Left lung (tissue), 4 donors: ENCODE measurements at regions not wholly inside any gene's neighbourhood (a gene's known extent, or its start where the extent isn't known, plus 50 kb on each side); places are given as distances from the start of the nearest gene placed in this dataset.

Source experiments
- ATAC-seq: fragments of 200-7000 bp; cut with Tn5 transposase; one replicate; pipeline ENCODE4 v1.9.1; 2020; ENCODE audit warnings: moderate library complexity
- DNase-seq, 4 donors: peaks; one replicate each; pipeline ENCODE4 v3.0.0-alpha.2; 2013 to 2020
- H3K27ac ChIP-seq, 2 donors: fragments of 200-600 bp; sonication (generic) in 1 of 2; one replicate each; pipeline versions ENCODE4 v1.5.0 to v1.8.0; 2020 to 2021
- H3K27me3 ChIP-seq, 2 donors: fragments of 200-600 bp; sonication (generic) in 1 of 2; one replicate each; pipeline versions ENCODE4 v1.5.0 to v1.8.0; 2020 to 2021
- H3K36me3 ChIP-seq, 2 donors: fragments of 200-600 bp; sonication (generic) in 1 of 2; one replicate each; pipeline versions ENCODE4 v1.5.0 to v1.8.0; 2020 to 2021
- H3K4me1 ChIP-seq, 2 donors: fragments of 200-600 bp; one replicate each; pipeline ENCODE4 v1.8.0; 2021
- H3K4me3 ChIP-seq, 2 donors: fragments of 200-600 bp; sonication (generic) in 1 of 2; one replicate each; pipeline versions ENCODE4 v1.5.0 to v1.8.0; 2020 to 2021; ENCODE audit warnings: mild to moderate bottlenecking in 1 of 2
- H3K9me3 ChIP-seq, 2 donors: fragments of 200-600 bp; sonication (generic) in 1 of 2; one replicate each; pipeline versions ENCODE4 v1.5.0 to v1.8.0; 2020 to 2021
- intact Hi-C, 2 donors: fragments of 100-400 bp; cut with DNase I; formaldehyde crosslinking; loops; one replicate each; pipeline versions ENCODE4 v1.11.2 to v1.14.2; 2022
- TF ChIP-seq, protein P1 (sequence below), 2 donors: fragments of 200-600 bp; sonication (generic) in 1 of 2; IDR thresholded peaks; one replicate each; pipeline versions ENCODE4 v1.5.0 to v1.8.0; 2021; ENCODE audit warnings: antibody characterized with exemption in 2 of 2
- donor health status: DM: no; HTN: yes; CAD: no.
- donor health status: DM: no; HTN: no; CAD: no.

DNA sequence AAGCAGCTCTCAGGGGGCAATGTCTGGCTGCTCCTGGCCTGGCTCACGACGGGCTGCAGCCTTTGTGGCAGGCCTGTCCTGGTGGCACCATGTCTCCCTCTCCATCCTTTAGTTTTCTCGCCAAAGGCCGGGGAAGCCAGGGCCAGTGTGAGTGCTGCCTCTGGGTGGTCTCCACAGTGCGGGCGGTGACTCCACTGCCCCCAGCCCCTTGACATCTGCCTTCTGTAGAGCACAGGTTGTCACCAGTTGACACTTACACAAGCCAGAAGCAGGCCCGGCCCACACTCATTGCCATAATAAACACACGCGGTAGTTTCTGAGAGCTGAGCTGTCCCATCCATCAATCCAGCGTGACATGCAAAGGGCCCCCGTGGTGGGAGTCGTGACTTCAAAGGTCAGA is 219.5 kb downstream of the TFAP2C start:
- intact Hi-C loops, result no loop called here
- DNase-seq, result no peak
- ATAC-seq, result no peak
- H3K4me3 ChIP-seq, result no peak overlapping the region
- TF ChIP-seq, protein P1, sequence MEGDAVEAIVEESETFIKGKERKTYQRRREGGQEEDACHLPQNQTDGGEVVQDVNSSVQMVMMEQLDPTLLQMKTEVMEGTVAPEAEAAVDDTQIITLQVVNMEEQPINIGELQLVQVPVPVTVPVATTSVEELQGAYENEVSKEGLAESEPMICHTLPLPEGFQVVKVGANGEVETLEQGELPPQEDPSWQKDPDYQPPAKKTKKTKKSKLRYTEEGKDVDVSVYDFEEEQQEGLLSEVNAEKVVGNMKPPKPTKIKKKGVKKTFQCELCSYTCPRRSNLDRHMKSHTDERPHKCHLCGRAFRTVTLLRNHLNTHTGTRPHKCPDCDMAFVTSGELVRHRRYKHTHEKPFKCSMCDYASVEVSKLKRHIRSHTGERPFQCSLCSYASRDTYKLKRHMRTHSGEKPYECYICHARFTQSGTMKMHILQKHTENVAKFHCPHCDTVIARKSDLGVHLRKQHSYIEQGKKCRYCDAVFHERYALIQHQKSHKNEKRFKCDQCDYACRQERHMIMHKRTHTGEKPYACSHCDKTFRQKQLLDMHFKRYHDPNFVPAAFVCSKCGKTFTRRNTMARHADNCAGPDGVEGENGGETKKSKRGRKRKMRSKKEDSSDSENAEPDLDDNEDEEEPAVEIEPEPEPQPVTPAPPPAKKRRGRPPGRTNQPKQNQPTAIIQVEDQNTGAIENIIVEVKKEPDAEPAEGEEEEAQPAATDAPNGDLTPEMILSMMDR (IDR thresholded peaks at IDR 0.05), result no peak
- no peaks in the 10 kb centered on the region for H3K4me1 ChIP-seq
- H3K27me3 ChIP-seq, result peaks cover 0 to 12% of the 10 kb centered on the region in 2 donors
- no peaks in the 10 kb centered on the region for H3K36me3 ChIP-seq
- no peak overlapping the region for H3K27ac ChIP-seq
- no peaks in the 10 kb centered on the region for H3K9me3 ChIP-seq

DNA sequence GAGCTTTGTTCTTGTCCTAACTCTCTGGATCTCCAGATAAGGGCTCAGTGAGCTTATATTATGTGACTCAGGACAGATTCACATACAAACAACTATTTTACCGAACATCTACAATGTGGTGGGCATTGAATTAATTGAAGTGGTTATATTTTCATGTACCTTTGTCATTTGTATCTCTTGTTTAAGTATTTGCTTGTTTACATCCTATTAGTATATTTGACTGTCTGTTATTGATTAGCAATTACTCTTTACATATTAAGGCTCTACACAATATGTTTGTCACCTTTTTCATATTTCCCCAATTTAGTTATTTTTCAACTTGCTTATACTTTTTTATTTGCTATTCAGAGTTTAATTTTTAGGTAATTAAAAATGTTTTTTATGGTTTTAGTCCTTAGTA is 222.4 kb downstream of the TFAP2C start:
- no peaks in the 10 kb centered on the region for H3K36me3 ChIP-seq
- no peak overlapping the region for H3K27ac ChIP-seq
- ATAC-seq, result no peak
- TF ChIP-seq, protein P1 (IDR thresholded peaks at IDR 0.05), result no peak
- peaks cover 0 to 5% of the 10 kb centered on the region in 2 donors for H3K27me3 ChIP-seq
- intact Hi-C loops, result no loop called here
- H3K4me3 ChIP-seq, result no peak overlapping the region
- no peaks in the 10 kb centered on the region for H3K4me1 ChIP-seq
- H3K9me3 ChIP-seq, result no peaks in the 10 kb centered on the region
- no peak for DNase-seq

DNA sequence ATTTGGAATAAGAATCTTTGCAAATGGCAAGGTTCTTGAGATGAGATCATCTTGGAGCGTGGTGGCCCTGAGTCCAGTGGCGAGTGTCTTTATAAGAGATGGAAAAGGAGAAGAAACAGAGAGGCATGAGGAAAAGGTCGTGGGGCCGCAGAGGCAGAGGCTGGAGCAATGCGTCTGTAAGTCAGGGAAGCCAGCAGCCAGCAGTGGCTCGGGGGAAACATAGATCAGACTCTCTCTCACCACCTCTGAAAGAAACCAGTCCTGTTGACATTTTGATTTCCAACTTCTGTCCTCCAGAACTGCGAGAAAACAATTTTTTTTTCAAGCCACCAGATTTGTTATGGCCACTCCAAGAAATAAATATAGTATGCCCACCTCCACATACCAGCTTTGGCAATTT is 226.6 kb downstream of the TFAP2C start:
- intact Hi-C loops, result no loop called here
- no peaks in the 10 kb centered on the region for H3K36me3 ChIP-seq
- TF ChIP-seq, protein P1 (IDR thresholded peaks at IDR 0.05), result no peak
- ATAC-seq (no peak), DNase-seq (no peak)
- no peak overlapping the region for H3K27ac ChIP-seq
- H3K4me1 ChIP-seq, result no peaks in the 10 kb centered on the region
- no peaks in the 10 kb centered on the region for H3K9me3 ChIP-seq
- H3K27me3 ChIP-seq, result peaks cover 0 to 23% of the 10 kb centered on the region in 2 donors
- no peak overlapping the region for H3K4me3 ChIP-seq

DNA sequence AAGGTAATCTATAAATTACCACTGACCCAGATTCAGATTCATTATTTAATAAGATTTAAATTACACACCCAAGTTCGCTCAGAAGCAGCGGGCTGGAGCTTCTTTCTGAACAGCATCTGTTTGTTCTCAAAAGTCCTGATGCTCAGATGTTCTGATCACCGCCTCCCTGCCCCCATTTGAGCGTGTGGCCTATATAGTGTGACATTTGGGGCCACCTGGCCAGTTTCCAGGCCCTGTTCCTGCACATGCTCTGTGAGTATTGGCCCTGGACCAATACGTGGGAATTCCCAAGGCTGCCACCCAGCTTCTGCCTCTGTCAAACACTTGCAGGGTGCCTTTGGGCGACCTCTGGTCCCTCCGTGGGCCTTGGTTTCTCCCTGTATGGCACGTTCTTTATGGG is 228.8 kb downstream of the TFAP2C start:
- Histone ChIP-seq H3K4me1 (no peaks in the 10 kb centered on the region), H3K36me3 (no peaks in the 10 kb centered on the region), H3K4me3 (no peak overlapping the region), H3K9me3 (no peaks in the 10 kb centered on the region), H3K27me3 (peaks cover 0 to 46% of the 10 kb centered on the region in 2 donors), H3K27ac (no peak overlapping the region)
- ATAC-seq, result no peak
- no peak for DNase-seq
- intact Hi-C loops, result no loop called here
- TF ChIP-seq, protein P1 (IDR thresholded peaks at IDR 0.05), result no peak

DNA sequence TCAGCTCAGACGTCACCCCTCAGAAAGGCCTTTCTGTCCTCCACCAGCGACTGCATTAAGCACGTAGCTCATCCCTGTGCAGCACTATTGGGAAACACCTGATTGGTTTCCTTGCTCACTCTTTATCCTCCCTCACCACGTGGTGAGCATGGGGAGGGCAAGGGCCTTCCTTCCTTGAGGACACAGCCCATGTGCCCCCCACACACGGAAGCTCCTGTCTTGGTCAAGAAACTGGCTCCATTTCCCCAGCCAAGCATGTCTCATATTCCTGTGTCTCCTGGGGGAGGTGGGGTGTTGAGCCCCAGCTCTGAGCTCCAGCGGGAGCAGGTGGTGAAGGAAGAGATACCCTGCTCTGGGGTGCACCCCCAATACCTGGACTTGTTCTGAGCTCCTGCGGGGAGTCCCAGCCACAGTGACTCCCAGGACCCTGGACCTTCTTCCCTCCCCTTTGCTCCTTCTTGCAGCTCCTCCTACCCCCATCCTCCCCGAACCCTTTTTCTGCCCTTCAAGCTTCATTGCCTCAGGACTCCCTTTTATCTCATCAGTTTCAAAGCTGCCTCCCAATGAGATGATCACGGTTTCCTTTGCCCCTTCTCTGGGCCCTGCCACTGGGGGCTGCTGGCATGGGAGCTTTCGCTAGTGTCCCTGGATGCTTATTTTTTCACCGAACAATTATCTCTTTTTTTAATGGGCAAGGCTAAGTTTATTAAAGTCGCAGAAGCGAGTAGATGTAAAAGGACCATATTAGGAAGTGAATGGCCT is 230.1 kb downstream of the TFAP2C start:
- Histone ChIP-seq H3K27ac (no peak overlapping the region), H3K4me1 (no peaks in the 10 kb centered on the region), H3K4me3 (no peak overlapping the region), H3K9me3 (no peaks in the 10 kb centered on the region), H3K27me3 (peaks cover 9 to 57% of the 10 kb centered on the region in 2 donors), H3K36me3 (no peaks in the 10 kb centered on the region)
- TF ChIP-seq, protein P1 (IDR thresholded peaks at IDR 0.05), result no peak
- intact Hi-C loops, result no loop called here
- no peak for DNase-seq
- no peak for ATAC-seq
